GM12873 (cell line): ENCODE measurements at regions not wholly inside any gene's neighbourhood (a gene's known extent, or its start where the extent isn't known, plus 50 kb on each side); places are given as distances from the start of the nearest gene placed in this dataset.

Source experiments
- CTCF ChIP-seq: IDR thresholded peaks from 2 replicates; pipeline ENCODE4 v1.5.1; 2012; ENCODE audit warnings: low read depth, mild to moderate bottlenecking, moderate library complexity, low read length, control low read depth; ENCODE audit not compliant: insufficient read depth; ENCODE audit errors: missing control alignments

DNA sequence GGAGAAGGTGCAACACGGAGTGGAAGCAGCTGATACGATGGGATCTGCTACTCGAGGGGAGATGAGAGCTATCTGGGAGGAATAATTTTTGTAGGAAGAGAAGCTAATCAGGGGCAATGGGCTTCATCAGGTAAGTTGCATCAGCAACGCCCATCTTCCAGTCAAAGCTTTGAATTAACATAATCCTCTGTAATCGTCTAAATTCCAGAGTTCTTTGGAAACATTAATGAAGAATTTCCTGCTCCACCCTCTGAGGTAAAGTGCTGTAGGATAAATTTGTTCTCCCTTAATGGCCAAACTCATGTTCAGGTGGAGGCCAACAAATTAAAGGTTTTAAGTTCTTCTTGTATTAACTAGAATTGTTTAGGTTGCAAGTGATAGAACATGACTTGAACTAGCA, 94.0 kb upstream of the KAZN start:
- TF ChIP-seq CTCF: no peak

- TF ChIP-seq CTCF: no peak
Observed at GRCh38 chr1:14506471-14507255, 91.8 kb upstream of the KAZN start.

- no peak for TF ChIP-seq CTCF
Observed at GRCh38 chr1:14507262-14507661, 91.2 kb upstream of the KAZN start.

DNA sequence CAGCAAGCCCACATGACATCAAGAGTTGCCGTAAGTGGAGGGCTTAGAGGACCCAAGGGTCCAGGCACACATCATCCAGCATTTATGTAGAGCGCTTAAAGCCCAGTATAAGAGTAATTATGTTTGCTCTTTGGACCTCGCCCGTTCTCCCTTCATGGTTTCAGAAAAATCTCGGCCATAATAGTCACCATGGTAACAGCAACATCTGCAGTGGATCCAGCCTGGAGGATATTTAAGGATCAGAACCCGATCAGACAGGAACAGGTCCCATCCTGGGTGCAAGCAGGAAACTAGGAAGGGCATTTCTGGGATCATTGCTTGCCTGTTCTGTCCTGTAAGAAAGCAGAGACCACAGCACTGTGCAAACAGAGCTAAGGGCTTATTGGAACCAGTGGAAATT, 89.9 kb upstream of the KAZN start:
- TF ChIP-seq CTCF: no peak

DNA sequence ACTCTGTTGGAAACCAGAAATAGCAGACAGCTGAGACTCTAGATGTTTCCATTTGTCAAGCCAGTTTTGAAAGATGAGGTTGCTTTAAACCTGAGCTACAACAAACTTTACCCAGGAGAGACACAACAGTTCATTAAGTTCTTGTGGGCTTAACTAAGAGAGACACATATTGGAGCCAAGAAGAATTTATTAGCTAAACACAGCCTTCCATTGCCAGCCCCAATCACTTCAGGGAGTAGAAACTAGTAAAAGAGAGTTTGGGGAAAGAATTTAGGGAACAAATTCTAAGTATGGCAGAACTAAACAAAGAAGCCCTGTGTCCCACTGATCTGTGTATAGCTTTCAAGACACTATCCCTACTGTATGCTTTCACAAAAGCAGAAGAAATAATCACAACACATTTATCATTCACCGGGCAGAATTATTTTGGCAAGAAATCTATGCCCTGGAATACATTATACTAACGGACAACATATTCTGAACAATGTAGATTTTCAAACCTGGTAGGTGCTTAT, 87.3 kb upstream of the KAZN start:
- TF ChIP-seq CTCF: no peak

DNA sequence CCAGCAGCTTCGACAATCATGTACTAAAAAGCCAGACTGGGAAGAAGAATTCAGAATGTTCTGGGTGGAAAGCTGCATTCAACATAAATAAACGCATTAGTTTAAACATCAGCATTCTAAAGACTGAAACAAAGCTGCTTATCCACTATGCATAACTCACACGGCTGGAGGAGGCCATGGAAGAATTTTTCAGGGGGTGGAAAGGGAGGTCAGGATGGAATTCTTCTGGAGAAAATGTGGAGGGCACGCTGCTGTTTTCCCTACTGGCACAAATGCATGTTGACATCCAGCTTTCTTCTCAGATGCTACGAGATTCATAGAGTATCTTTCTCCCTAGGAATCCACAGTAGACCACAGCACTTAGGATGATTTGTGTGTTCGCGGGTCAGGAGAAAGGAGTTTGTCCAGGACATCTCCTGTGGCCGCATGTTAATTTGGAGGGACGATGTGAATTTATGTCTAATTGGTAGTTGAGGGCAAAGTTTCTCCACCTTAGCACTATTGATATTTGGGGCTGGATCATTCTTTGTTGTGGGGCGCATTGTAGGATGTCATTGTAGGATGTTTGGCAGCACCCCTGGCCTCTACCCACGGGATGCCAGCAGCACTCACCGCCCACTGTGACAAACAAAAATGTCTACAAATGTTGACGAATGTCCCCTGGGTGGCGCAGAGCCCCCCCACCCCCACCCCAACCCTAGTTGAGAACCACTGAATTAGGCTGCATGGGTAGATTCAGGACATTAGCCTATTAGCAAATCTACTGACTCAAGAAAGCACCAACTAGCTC, 86.5 kb upstream of the KAZN start:
- TF ChIP-seq CTCF: no peak

DNA sequence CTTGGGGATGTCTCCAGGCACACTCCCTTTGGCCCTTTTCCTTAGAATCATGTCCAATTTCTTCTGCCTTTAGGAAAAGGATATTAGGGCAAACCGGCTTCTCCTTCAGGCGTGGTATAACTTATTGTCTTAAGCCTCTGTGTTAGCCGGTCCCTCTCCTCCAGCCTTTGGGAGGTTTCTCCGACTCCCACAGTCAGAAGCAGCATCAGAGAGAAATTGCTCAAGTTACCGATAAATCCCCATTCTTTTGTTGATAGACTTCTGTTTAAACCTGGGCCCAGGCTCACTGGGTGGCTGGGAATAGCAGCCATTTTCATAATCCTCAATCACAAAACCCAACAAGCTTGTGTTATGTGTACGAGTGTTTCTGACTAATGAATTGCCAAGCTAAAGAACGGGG, 85.4 kb upstream of the KAZN start:
- TF ChIP-seq CTCF: no peak
